Ovary (tissue), 7 donors: ENCODE measurements at regions not wholly inside any gene's neighbourhood (a gene's known extent, or its start where the extent isn't known, plus 50 kb on each side); places are given as distances from the start of the nearest gene placed in this dataset.

Experiments
- DNase-seq, 5 donors: peaks; one replicate each; pipeline ENCODE4 v3.0.0-alpha.2; 2019 to 2020
- H3K27ac ChIP-seq, 2 donors: fragments of 200-600 bp; one replicate each; pipeline versions ENCODE4 v1.5.1 to v1.8.0; 2019 to 2022
- H3K27me3 ChIP-seq: fragments of 200-600 bp; one replicate; pipeline ENCODE4 v1.8.0; 2022
- H3K36me3 ChIP-seq: fragments of 200-600 bp; sonication (generic); one replicate; pipeline ENCODE4 v1.5.1; 2019
- H3K4me1 ChIP-seq: one replicate; pipeline ENCODE4 v1.8.1; 2013; ENCODE audit warnings: mild to moderate bottlenecking, moderate library complexity; ENCODE audit not compliant: insufficient read depth
- H3K4me3 ChIP-seq: fragments of 200-600 bp; sonication (generic); one replicate; pipeline ENCODE4 v1.5.1; 2017
- H3K9me3 ChIP-seq, 2 donors: fragments of 200-600 bp in 1 of 2; sonication (generic) in 1 of 2; one replicate each; pipeline versions ENCODE4 v1.5.1 to v1.8.1; 2013 to 2019; ENCODE audit warnings: mild to moderate bottlenecking in 1 of 2, moderate library complexity in 1 of 2
- CTCF ChIP-seq, 3 donors: fragments of 450-650 bp in 2 of 3; fragments of 200-600 bp in 1 of 3; IDR thresholded peaks; one replicate each; pipeline versions ENCODE4 v1.5.1 to v1.8.0; 2016 to 2022; ENCODE audit warnings: antibody characterized with exemption in 3 of 3, mild to moderate bottlenecking in 1 of 3
- EP300 ChIP-seq: sonication (generic); formaldehyde crosslinking; IDR thresholded peaks from one replicate; pipeline ENCODE4 v1.6.1; 2017; ENCODE audit warnings: antibody characterized with exemption
- POLR2A ChIP-seq: fragments of 450-650 bp; IDR thresholded peaks from one replicate; pipeline ENCODE4 v1.6.1; 2017; ENCODE audit warnings: antibody characterized with exemption, mild to moderate bottlenecking, moderate library complexity
- WGBS, 3 donors: extraction: QIAGEN DNeasy Blood & Tissue Kit in 1 of 3; methylation state at CpG; one replicate each; pipeline versions ENCODE4 v1.1.5 to v1.1.7; 2013 to 2017; 5-methylcytosine and 5-hydroxymethylcytosine counted together
- intact Hi-C, 4 donors: fragments of 100-400 bp; cut with DNase I; formaldehyde crosslinking; loops; one replicate each; pipeline versions ENCODE4 v1.11.0 to v1.15.1; 2022 to 2023
- donor health status: DM: no; HTN: no; CAD: no; lungs with moderate emphysema.
- donor health status: DM: no; HTN: no; CAD: no.
- donor health status: Bipolar disorder and iron deficiency.
- donor health status: DM: no; HTN: no; CAD: no.
- donor health status: DM: yes; HTN: yes; CAD: no.

- no peaks in the 10 kb centered on the region for H3K27me3 ChIP-seq
- TF ChIP-seq EP300 (no peak), CTCF (IDR thresholded peaks at IDR 0.05) (no peak), POLR2A (no peak)
- no peaks in the 10 kb centered on the region for H3K4me1 ChIP-seq
- no peaks in the 10 kb centered on the region for H3K9me3 ChIP-seq
- DNase-seq: no peak
- H3K36me3 ChIP-seq: no peaks in the 10 kb centered on the region
- no peak overlapping the region for H3K4me3 ChIP-seq
- H3K27ac ChIP-seq: no peak overlapping the region
- WGBS, 3 donors: 69 to 80% (median 74%) methylated on average over 5 of the region's 5 CpGs
- intact Hi-C loops: no loop called here
Observed at GRCh38 chr4:101563126-101563525, 215.8 kb upstream of the PPP3CA start.

- H3K4me1 ChIP-seq: no peaks in the 10 kb centered on the region
- intact Hi-C loops: no loop called here
- H3K27me3 ChIP-seq: no peaks in the 10 kb centered on the region
- 77 to 81% (median 79%) methylated on average over 4 of the region's 4 CpGs for WGBS, 3 donors
- TF ChIP-seq EP300 (no peak), POLR2A (no peak), CTCF (IDR thresholded peaks at IDR 0.05) (no peak)
- H3K27ac ChIP-seq: no peak overlapping the region
- no peak for DNase-seq
- H3K36me3 ChIP-seq: no peaks in the 10 kb centered on the region
- no peaks in the 10 kb centered on the region for H3K9me3 ChIP-seq
- no peak overlapping the region for H3K4me3 ChIP-seq
Observed at GRCh38 chr4:101556842-101557241, 209.5 kb upstream of the PPP3CA start.

- Histone ChIP-seq H3K4me3 (no peak overlapping the region), H3K9me3 (no peaks in the 10 kb centered on the region), H3K27me3 (no peaks in the 10 kb centered on the region), H3K27ac (no peak overlapping the region), H3K36me3 (no peaks in the 10 kb centered on the region), H3K4me1 (no peaks in the 10 kb centered on the region)
- TF ChIP-seq CTCF (IDR thresholded peaks at IDR 0.05): no peak
- no peak for TF ChIP-seq EP300
- DNase-seq: no peak
- 66 to 89% (median 71%) methylated on average over 4 of the region's 4 CpGs for WGBS, 3 donors
- intact Hi-C loops: no loop called here
Observed at GRCh38 chr4:101555341-101555880, 208.1 kb upstream of the PPP3CA start.

GRCh38 chr4:101540336-101540735 lies 193.0 kb upstream of the PPP3CA start:
- intact Hi-C loops: no loop called here
- DNase-seq: no peak
- Histone ChIP-seq H3K36me3 (no peaks in the 10 kb centered on the region), H3K4me1 (no peaks in the 10 kb centered on the region), H3K4me3 (no peak overlapping the region), H3K27me3 (no peaks in the 10 kb centered on the region), H3K27ac (no peak overlapping the region), H3K9me3 (no peaks in the 10 kb centered on the region)
- TF ChIP-seq POLR2A (no peak), EP300 (no peak), CTCF (IDR thresholded peaks at IDR 0.05) (no peak)
- WGBS, 3 donors: 23 to 39% (median 33%) methylated on average over 2 of the region's 2 CpGs
